Gastrocnemius medialis (tissue), 4 donors: ENCODE measurements at regions not wholly inside any gene's neighbourhood (a gene's known extent, or its start where the extent isn't known, plus 50 kb on each side); places are given as distances from the start of the nearest gene placed in this dataset.

ENCODE experiments used
- POLR2A ChIP-seq, 2 donors: fragments of 450-650 bp; IDR thresholded peaks; one replicate each; pipeline ENCODE4 v1.6.1; 2017; ENCODE audit warnings: antibody characterized with exemption in 2 of 2, mild to moderate bottlenecking in 2 of 2, moderate library complexity in 2 of 2
- TF ChIP-seq, protein P1 (sequence below), 5 experiments: fragments of 450-650 bp in 3 of 5; fragments of 200-600 bp in 2 of 5; sonication (generic) in 2 of 5; IDR thresholded peaks in 4 of 5; conservative IDR thresholded peaks in 1 of 5; 1 replicate in 4 of 5; 2 replicates in 1 of 5; pipeline ENCODE4 v1.5.1; 2016 to 2019; ENCODE audit warnings: antibody characterized with exemption in 5 of 5, mild to moderate bottlenecking in 3 of 5, moderate library complexity in 3 of 5

DNA sequence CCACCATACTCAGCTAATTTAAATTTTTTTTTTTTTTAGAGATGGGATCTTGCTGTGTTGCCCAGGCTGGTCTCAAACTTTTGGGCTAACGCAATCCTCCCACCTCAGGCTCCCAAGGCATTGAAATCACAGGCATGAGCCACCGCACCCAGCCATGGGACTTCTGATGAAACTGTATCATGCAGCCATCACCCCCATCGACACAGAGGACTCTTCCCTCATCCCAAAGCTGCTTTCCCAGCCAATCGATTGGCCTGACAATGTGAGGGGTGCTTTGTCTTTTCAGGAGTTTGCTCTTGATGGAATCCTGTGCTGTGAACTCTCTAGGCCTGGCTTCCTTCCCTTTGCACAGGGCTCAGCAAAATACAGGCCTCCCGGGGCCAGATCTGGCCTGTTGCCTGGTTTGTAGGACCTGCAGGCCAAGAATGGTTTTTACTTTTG is 59.6 kb upstream of the NCOR2 start:
- TF ChIP-seq, protein P1, sequence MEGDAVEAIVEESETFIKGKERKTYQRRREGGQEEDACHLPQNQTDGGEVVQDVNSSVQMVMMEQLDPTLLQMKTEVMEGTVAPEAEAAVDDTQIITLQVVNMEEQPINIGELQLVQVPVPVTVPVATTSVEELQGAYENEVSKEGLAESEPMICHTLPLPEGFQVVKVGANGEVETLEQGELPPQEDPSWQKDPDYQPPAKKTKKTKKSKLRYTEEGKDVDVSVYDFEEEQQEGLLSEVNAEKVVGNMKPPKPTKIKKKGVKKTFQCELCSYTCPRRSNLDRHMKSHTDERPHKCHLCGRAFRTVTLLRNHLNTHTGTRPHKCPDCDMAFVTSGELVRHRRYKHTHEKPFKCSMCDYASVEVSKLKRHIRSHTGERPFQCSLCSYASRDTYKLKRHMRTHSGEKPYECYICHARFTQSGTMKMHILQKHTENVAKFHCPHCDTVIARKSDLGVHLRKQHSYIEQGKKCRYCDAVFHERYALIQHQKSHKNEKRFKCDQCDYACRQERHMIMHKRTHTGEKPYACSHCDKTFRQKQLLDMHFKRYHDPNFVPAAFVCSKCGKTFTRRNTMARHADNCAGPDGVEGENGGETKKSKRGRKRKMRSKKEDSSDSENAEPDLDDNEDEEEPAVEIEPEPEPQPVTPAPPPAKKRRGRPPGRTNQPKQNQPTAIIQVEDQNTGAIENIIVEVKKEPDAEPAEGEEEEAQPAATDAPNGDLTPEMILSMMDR (IDR thresholded peaks at IDR 0.05 in 4 of 5, conservative IDR thresholded peaks at IDR 0.05 in 1 of 5), result no peak
- TF ChIP-seq POLR2A (IDR thresholded peaks at IDR 0.05), result no peak
